GM21786 (cell line): ENCODE measurements at regions not wholly inside any gene's neighbourhood (a gene's known extent, or its start where the extent isn't known, plus 50 kb on each side); places are given as distances from the start of the nearest gene placed in this dataset.
"Not testable (repeated sequence)": the region's sequence is repeated elsewhere in the genome, so short reads cannot be mapped to it uniquely, and the experiment has no call there.

ENCODE experiments used
- ATAC-seq: cut with Tn5 transposase; IDR thresholded peaks from one replicate; pipeline ENCODE4 v1.9.1; 2021; ENCODE audit not compliant: unreplicated experiment

DNA sequence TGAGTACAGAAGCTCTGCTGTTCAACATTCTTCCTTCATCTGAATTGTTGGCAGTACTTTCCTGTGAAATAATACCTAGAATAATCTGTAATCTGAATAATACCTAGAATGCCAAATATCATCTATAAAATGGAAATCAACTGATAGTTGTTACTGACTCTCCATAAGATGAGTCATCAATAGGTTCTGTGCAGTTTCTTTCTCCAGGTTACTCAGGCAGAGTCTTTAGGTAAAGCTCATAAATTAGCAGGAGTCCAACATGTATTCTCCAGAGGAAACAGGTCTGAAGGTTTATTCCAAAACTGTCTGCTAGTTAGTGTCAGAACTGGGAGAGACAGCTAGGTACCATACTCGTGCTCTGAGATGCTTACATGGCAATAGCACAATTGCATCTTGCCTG, 282.0 kb upstream of the MAP2 start:
- no peak for ATAC-seq

DNA sequence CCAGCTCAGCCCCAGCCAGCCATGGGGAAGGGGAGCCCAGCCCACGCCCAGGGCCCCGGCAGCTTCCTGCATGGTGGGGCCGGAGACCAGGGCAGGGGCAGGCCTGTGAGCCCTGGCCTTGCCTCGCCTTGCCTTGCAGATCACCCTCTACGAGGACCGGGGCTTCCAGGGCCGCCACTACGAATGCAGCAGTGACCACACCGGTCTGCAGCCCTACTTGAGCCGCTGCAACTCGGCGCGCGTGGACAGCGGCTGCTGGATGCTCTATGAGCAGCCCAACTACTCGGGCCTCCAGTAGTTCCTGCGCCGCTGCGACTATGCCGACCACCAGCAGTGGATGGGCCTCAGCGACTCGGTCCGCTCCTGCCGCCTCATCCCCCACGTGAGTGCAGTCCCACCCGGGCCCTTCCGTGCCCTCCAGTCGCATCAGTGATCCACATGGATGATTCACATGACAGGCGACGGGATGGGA, 278.6 kb upstream of the MAP2 start:
- ATAC-seq = not testable (repeated sequence)

DNA sequence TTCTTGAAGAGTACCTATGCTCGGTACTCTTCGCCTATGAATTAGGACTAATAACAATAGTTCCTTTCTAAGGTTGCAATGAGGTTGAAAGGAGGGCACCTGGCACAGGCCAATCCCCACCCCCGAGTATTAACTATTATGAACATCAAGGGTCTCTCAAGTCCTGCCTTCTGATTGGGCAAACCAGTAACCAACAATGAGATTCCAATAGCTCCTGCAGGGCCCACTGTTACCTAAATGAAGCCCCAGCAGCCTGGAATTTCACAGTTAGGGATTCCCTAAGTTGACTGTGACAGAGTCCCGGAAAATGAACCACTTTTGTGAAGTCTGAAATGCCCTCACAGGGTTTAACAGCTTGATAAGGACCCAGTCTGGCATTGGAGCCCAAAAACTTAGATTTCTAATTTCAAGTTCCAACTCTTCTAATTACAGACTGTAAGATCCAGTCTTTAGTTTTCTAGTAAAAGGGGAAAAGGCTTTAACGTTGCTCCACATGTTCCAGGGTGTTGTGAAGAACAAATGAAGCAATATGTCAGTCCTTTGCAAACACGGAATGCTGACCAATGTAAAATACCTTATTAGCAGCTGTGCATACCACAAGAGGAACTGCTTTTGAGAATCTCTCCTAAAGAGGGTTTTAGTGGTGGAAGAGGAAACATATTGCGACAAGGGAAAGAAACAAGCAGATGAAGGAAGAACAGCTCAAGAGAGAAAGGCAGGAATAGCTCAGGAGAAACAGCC, 277.7 kb upstream of the MAP2 start:
- ATAC-seq = peak; percentile 25

DNA sequence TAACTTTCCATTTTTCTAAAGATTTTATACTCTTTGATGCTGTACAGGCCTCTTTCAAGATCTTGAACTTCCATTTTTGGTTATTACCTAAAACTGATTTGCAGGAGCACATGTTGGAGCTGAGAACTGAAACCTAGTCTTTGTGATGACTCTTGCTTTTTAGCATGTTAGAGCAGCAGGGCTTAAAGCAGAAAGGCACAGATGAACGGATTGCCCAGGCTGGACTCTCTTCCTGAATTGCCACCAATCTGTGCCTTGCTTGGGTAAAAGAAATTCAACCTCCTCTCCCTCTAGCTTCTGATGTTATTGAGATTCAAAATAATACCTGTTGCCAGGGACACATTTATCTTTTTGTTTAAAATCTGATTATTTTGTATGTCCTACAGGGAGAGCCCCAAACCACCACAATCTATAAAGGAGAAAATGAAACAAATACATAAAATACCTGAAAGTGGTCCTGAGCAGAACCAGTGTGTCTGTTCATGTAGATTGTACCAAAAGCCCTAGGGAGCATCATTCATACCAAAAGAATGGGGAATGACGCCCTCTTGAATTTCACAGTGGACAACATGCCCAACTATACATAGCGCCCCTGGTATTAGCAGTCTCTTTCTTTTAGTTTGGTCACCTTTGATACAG, 277.0 kb upstream of the MAP2 start:
- ATAC-seq = peak; percentile 60

DNA sequence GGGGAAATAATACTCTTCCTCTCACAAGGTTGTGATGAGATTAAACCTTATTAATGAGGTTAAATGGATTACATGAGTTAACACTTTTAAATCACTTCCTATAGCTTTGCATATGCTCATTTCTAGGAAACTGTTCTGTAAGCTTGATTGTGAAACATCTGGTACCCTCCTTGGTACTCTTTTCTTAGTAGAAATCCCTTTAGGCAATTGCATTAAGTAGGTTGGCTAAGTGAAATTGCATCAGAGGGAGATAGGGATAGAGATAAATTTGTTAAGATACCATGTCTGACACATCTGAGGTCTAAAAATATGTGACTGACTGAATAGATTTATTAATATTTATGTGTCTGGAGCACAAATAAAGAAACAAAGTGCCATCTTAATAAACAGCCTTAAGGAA, 275.9 kb upstream of the MAP2 start:
- ATAC-seq = no peak

DNA sequence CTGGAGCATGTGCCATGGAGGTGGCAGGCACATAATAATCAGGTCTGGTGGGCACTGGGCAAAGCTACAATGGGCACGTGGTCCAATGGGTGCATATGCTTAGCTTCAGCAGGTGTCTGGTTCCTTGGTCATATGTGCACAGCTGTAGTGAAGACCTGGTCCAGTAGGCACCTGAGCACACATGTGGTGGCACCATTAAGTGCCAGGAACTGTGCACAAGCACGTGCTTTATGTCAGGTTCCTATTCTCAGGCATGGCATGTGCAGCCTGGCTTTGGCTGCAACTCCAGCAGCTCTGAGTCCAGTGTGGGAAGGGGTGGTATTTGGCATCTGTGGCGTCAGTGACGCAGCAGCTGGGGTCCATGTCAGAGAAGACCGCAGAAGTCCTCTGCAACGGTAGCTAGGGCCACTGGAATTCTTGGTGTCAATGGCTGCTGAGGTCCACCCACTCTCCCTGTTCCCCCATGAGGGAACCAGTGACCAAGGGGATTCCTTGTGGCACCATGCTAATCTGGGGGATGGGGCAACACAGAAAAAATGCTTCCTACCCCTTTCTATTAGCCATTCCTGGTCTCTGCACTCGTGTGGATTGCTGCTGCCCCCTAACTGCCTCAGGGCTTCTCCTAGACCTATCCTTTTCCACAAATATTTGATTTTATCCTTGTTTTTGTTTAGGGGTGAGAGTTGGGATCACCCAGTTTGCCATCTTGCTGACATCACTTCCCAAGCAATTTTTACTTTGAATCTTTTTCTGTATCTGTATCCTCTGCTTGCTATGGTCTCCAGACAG, 262.9 kb upstream of the MAP2 start:
- ATAC-seq = no peak

DNA sequence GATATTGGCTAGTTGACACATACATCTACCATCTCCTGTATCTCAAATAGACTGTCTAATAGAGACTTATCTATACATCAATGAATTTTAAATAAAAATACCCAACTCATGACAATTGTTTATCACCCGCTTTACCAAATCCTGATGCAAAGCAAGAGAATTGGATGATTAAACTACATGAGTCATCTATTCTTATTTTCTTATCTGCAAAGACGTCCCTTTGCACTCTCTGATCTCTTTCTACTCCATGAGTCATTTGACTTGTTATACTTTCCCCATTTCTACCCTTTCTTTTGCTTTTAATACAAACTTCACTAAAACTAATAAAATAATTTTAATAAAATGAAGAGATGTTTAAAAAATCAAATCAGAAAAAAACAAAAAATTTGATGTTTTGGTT, 261.7 kb upstream of the MAP2 start:
- ATAC-seq = no peak

DNA sequence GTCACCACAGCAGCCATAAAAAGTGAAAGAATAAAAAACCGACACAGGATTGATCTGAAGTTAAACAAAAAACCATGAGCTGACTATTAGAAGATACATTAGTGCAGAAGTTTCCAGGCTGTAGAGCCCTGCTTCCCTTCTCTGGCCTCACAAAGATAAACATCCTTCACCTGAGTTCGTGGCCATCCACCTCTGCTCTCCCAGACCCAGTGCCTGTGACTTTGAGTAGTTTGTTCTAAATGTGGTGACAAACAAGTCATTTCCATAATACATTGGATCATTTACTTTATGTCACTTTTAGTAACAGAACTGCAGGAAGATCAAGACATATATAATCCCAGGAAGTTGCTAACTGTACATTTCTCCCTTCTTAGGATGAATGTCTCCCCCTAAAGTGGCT, 241.9 kb upstream of the MAP2 start:
- no peak for ATAC-seq

DNA sequence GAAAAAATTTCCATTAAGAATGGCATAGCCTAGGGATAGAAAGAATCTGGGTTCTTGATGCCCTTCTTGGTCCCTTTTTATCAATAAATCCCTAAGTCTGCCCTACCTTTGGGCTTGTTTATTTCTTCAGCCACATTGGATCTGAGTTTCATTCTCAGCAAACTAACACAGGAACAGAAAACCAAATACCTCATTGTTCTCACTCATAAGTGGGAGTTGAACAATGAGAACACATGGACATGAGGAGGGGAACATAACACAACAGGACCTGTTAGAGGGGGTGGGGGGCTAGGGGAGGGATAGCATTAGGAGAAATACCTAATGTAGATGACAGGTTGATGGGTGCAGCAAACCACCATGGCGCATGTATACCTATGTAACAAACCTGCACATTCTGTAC, 237.0 kb upstream of the MAP2 start:
- not testable (repeated sequence) for ATAC-seq

DNA sequence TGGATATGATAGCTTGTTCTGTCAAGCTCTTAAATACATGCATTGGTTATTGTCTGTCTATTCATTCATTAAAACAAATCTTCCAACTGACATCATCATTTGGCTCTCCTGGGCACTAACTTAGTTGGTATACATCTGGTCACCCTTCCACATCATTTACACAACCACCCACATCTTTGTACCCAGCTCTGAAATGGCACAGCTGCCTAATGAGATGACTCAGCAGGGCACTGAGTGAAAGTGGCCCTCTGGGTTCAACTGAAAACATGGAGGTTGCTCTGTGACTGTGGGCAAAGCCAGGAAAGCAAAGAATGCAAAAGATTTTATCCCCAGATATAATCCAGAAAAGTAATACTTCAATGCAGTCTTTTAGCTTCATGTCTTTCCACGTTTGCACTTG, 234.0 kb upstream of the MAP2 start:
- no peak for ATAC-seq

DNA sequence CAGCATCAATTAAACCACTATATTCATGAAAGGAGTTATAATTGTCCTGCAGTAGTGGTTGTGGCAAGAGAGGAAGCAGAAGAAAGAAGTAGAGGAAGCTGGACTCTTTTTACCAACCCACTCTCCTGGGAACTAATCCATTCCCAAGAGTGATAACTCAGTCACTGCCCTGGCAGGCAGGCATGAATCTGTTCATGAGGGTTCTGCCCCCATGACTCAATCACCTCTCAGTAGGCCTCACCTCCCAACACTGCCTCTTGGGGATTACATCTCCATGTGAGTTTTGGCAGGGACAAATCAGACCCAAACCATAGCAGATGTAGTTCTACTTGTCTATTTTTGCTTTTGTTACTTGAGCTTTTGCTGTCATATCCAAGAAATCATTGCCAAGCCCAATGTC, 232.7 kb upstream of the MAP2 start:
- ATAC-seq = no peak

DNA sequence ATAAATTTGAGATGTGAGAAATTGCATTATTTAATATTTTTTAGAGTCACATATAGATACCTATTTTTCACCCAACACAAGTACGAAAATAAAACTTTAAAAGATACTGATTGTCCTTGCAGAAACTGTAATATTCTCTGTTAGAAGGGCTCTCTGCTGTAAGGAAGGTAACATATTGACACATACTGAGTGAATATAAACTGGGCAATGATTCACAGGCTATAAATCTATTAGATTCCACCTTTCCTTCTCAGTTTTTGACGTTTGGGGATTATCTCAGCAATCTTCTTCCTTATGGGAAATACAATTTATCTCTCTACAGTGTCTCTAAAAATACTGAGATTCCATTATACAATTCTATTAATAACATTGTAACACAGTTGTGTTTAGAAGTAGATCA, 229.1 kb upstream of the MAP2 start:
- ATAC-seq = no peak

DNA sequence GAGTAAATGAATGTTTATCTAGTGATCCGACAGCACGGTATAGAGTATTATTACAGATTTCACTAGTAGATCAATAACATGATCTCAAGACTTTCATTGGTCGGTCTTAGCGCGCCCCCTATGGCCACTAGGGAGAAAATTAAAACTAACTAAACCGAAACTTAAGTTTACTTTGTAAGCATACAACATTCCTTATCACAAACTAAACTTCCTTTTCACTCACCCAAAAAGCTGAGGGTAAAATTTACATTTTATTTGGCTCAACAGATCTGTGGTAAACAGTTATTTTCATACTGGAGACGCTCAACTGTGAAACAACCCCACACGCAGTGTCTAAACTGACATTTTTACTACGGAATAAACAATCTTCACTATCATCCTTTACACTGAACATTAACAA, 215.6 kb upstream of the MAP2 start:
- ATAC-seq = peak; percentile 69

DNA sequence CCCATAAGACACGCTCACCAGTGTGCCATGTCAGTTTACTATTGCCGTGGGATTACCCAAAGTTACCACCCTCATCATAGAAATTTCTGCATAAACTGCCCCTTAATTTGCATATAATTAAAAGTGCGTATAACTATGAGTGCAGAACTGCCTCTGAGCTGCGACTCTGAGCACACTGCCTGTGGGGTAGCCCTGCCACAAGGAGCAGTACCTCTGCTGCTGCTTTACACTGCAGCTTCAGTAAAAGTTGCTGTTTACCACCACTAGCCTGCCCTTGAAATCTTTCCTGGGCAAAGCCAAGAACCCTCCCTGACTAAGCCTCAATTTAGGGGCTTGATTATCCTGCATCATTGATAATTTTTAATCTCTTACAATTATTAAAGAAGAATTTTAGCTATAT, 213.9 kb upstream of the MAP2 start:
- ATAC-seq = no peak

DNA sequence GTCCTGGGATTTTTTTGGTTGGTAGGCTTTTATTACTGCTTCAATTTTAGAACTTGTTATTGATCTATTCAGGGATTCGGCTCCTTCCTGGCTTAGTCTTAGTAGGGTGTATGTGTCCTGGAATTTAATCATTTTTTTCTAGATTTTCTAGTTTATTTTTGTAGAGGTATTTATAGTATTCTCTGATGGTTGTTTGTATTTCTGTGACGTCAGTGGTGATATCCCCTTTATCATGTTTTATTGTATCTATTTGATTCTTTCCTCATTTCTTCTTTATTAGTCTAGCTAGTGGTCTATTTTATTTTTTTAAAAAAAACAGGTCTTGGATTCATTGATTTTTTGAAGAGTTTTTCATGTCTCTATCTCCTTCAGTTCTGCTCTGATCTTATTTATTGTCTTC, 193.3 kb upstream of the MAP2 start:
- ATAC-seq = no peak

DNA sequence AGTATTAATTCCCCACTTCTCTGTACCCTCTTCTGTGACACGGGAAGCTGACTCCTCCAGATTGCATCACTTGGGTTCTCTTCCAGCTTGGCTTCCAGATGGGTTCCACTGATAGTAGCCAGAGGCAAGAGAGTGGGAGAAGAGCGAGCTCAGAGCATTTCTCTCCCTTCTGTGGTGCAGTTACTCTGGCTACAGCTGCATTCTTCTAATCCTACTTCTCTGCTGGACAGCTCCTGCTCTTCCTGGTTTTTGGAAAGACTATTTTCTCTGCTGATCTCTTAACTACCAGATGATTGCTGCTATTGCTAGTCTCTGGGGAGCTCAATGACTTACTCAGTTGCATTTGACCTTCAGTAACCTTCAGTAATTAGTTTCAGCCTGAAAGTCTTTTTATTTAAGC, 187.5 kb upstream of the MAP2 start:
- ATAC-seq = no peak

DNA sequence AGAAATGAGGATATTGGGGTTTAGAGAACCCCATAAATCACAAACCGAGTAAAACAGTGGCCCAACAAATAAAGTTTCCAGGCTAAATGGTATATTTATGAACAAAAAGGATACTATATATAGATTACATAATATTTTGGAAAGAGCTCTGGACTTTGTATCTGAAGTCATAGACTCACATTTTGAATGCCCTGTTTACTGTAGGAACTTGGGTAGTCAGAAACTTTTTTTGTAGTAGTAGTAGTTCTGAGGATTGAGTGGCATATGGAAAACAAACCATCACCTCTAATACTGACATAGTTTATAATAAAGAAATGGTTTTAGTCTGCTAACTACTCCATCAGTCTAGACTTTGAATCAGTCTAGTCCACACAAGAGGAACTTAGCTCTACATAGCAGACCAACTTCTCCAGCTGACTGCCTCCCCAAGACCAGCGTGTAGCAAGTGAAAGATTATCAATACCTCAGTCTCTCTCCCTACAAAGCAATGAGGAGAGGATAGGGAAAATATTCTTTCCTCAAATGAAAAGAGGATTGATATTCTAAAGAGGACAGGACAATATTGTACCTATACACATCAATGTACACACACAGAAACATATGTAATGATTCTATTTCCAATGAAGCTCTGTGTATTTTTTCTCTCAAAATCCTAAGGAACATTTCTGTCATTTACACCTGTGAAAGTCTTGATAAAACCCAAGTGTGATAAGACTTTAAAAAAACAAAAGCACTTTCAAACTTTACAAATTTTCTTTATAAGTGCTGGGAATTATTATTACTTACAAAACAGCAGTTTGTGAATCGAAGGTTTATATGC, 184.9 kb upstream of the MAP2 start:
- ATAC-seq = no peak

DNA sequence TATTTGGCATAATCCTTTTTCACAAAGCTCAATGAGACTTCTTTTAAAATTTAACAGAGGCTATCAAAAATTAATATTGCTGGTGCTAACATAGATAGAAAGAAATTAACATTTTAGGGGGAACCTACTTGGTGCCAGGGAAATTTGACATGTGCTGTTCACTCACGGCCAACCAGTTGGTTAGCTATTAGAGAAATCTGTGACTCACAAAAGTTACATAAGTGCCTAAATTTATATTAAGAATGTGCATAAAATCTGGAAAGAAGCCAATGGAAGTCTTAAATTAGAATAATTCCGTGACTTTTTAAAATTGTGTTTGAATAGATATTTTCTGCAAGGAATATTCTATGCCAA, 184.3 kb upstream of the MAP2 start:
- ATAC-seq = no peak

DNA sequence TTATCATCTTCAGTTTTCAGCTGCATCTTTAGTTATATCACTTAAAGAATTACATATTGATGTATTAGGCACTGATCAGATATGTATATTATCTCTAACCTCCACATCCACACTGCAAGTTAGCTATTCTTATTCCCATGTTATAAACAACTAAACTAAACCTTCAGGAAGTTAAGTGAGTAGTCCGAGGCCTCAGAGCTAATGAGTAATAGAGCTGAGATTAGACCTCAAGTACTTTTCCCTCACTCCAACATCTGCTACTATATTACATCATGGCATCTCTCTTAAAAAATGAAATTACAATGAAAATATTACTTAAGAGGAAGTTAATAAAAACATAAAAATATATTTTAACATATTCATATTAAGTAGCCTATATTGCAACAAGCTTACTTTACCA, 183.6 kb upstream of the MAP2 start:
- ATAC-seq = no peak

DNA sequence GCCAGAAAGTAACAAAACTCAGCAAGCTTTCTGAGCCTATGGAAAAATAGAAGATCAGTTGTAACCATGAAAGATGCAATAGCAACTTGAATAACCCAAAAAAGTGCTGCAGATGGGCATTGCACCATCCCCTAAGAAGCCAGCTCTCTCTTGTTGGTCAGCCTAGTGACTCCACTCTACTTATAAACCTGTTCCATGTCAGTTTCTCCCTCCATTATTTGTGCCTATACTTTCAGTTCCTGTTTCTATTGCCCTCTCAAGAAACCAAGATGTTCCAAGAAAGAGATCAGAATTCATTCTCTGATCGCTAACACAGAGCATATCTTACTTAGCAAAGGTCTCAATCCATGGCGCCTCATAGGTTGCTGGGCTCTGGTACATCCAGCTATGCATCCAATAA, 170.3 kb upstream of the MAP2 start:
- ATAC-seq = no peak

DNA sequence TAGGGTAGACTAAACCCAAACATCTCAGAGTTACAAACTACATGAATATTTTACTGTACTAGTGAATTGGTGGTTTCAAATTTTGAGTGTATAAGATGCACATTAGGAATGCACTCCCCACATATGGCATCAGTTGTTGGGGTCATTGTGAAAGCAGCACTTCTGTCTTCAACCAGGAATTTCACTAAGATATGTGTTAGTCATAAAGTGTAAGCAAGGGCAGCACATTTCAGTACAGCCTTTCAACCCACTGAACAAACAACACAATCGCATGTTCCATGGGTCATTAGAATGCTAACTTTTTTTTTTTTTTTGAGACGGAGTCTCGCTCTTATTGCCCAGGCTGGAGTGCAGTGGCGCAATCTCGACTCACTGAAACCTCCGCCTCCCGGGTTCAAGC, 164.1 kb upstream of the MAP2 start:
- no peak for ATAC-seq
